ENCODE measurements at regions not wholly inside any gene's neighbourhood (a gene's known extent, or its start where the extent isn't known, plus 50 kb on each side); places are given as distances from the start of the nearest gene placed in this dataset.

DNA sequence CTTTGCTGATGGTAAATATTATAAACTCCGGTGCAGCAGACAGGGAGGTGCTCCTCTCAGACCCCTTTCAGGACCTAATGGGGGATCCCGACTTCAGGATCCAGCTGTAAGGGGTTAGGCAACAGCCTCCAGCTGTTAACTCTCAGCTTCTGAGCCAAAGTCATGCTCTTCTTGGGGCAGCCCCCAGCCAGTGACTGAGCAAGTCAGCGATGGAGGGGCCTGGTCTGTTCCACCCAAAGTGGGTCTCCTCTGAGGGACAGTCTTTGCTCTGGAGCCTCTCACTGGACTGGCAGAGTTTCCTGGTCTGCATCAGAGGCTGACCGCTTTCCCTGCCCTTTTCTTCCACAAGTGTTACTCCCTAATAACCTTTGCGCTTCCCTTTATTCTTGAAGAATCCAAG is 184.2 kb upstream of the DIO3 start:
- H3K27ac ChIP-seq: no peak overlapping the region
- DNase-seq (ENCODE audit: low spot score): no peak
- TF ChIP-seq, protein P1, sequence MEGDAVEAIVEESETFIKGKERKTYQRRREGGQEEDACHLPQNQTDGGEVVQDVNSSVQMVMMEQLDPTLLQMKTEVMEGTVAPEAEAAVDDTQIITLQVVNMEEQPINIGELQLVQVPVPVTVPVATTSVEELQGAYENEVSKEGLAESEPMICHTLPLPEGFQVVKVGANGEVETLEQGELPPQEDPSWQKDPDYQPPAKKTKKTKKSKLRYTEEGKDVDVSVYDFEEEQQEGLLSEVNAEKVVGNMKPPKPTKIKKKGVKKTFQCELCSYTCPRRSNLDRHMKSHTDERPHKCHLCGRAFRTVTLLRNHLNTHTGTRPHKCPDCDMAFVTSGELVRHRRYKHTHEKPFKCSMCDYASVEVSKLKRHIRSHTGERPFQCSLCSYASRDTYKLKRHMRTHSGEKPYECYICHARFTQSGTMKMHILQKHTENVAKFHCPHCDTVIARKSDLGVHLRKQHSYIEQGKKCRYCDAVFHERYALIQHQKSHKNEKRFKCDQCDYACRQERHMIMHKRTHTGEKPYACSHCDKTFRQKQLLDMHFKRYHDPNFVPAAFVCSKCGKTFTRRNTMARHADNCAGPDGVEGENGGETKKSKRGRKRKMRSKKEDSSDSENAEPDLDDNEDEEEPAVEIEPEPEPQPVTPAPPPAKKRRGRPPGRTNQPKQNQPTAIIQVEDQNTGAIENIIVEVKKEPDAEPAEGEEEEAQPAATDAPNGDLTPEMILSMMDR (conservative IDR thresholded peaks at IDR 0.05; ENCODE audit: low read depth): no peak
- POLR2A ChIA-PET (ENCODE audit: low non-redundant PET): no interaction called here
- CTCF ChIA-PET: no interaction called here

GRCh38 chr14:101379842-101380241 is 181.5 kb upstream of the DIO3 start:
- CTCF ChIA-PET: no interaction called here
- TF ChIP-seq, protein P1 (conservative IDR thresholded peaks at IDR 0.05; ENCODE audit: low read depth): no peak
- no peak overlapping the region for H3K27ac ChIP-seq
- DNase-seq (ENCODE audit: low spot score): no peak
- POLR2A ChIA-PET (ENCODE audit: low non-redundant PET): no interaction called here

DNA sequence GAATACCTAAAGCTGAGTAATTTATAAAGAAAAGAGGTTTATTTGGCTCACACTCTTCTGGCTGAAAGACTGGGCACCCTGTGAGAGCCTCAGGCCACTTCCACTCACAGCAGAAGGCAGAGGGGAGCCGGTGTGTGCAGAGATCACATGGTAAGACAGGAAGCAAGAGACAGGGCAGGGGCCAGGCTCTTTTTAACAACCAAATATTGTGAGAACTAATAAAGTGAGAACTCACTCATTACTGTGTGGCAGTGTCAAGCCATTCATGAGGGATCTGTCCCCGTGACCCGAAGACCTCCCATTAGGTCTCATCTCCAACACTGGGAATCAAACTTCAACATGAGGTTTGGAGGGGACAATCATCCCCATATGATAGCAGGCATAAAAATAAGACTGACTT is 180.8 kb upstream of the DIO3 start:
- TF ChIP-seq, protein P1 (conservative IDR thresholded peaks at IDR 0.05; ENCODE audit: low read depth): no peak
- H3K27ac ChIP-seq: no peak overlapping the region
- CTCF ChIA-PET: interaction anchor here (0.6 kb wide), 1 partner anchor 198 kb away, joined by 3 read pairs; no protein-coding TSS in a partner anchor
- no peak for DNase-seq (ENCODE audit: low spot score)
- POLR2A ChIA-PET (ENCODE audit: low non-redundant PET): no interaction called here

DNA sequence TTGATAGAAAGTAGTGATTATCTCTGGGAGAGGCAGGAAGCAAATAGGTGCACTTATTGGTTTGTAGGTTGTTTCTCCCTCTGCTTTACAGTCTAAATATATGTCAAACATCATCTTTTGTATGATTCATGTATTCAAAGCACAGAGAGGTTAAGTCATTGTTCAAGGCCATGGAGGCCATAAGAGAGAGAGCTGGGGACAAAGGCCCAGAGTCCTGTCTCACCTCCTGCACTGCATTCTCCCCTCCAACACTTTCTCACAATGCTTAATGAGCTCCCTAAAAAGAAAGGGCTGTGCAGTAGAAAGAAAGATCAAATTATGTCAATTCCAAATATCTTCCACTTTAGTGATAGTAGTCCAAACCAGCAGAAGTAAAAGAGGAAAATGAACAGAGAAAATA is 180.4 kb upstream of the DIO3 start:
- no peak overlapping the region for H3K27ac ChIP-seq
- CTCF ChIA-PET: no interaction called here
- TF ChIP-seq, protein P1 (conservative IDR thresholded peaks at IDR 0.05; ENCODE audit: low read depth): no peak
- DNase-seq (ENCODE audit: low spot score): no peak
- POLR2A ChIA-PET (ENCODE audit: low non-redundant PET): no interaction called here

DNA sequence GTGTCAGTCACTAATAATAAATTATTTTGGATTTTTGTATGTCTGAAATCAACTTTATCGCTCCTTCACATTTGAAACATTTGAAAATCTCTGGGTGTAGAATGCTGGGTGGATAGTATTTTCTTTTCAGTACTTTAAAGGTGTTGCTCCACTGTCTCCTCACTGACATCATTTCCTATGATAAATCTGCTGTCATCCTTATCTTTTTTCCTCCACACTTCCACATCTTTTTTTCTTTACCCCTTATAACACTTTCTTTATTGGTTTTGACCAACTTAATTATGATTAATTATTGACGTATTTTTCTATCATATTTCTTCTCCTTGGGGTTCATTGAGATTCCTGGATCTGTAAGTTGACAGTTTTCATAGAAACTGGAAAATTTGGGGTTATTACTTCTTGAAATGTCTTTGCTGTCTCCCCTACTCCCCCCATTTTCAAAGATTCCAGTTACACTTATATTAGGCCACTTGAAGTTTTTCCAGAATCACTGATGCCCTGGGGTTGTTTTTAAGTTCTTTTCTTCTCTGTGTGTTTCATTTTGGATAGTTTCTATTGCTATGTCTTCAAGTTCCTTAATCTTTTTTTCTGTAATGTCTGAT is 177.5 kb upstream of the DIO3 start:
- CTCF ChIA-PET: no interaction called here
- TF ChIP-seq, protein P1 (conservative IDR thresholded peaks at IDR 0.05; ENCODE audit: low read depth): no peak
- H3K27ac ChIP-seq: no peak overlapping the region
- DNase-seq (ENCODE audit: low spot score): no peak
- POLR2A ChIA-PET (ENCODE audit: low non-redundant PET): no interaction called here

- DNase-seq (ENCODE audit: low spot score): no peak
- H3K27ac ChIP-seq: no peak overlapping the region
- POLR2A ChIA-PET (ENCODE audit: low non-redundant PET): no interaction called here
- CTCF ChIA-PET: interaction anchor here (0.6 to 0.7 kb wide), 2 partner anchors 403 to 1447 kb away, joined by 3 to 5 read pairs; no protein-coding TSS in a partner anchor
- TF ChIP-seq, protein P1 (conservative IDR thresholded peaks at IDR 0.05; ENCODE audit: low read depth): no peak
Observed at GRCh38 chr14:101394374-101394773, 166.9 kb upstream of the DIO3 start.

All from RWPE1 (cell line).